ENCODE measurements at regions not wholly inside any gene's neighbourhood (a gene's known extent, or its start where the extent isn't known, plus 50 kb on each side); places are given as distances from the start of the nearest gene placed in this dataset.

DNA sequence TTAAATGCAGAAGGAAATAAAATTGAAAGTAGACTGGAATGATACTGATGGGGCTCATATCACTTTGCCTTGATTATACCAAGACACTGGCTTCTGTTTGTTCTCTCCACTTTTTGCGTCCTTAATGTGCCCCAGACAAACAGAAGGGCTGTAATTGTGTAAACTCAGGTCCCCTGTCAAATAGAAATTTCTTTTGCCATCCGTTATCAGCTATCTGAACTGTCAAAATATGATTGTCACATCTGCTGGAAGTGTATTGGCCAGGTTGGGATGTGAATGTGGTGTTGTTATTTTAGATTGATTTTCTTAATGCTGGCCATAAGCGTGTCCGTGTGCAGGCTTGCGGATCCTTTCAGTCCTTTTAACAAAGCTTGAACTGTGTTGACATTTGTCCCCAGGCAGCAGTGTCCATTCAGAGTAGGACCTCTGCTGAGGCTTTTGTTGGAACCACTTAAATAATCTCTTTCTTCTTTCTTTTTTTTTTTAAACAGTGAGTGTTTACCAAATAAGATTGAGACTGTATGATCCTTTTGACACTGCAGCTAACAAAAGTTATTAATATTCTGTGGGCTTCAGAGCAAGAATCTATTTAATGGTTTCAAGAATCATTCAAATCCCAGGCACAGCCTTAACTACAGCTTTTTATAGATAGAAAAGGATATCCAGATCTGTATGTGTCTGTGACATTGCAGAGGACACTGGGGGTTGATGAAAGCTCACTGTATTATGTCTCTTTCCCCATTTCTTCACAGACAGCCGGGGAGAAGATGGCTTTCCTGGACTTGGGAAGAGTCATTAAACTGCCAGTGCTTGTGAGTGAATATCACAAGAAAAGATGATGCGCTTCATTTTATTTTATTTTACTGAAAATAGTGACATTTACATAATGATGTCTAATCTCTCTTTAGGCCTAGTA is 171.7 kb downstream of the ZNF608 start:
- no peak for DNase-seq (ENCODE audit: low spot score)
- intact Hi-C loops (cut with DNase I), result no loop called here

DNA sequence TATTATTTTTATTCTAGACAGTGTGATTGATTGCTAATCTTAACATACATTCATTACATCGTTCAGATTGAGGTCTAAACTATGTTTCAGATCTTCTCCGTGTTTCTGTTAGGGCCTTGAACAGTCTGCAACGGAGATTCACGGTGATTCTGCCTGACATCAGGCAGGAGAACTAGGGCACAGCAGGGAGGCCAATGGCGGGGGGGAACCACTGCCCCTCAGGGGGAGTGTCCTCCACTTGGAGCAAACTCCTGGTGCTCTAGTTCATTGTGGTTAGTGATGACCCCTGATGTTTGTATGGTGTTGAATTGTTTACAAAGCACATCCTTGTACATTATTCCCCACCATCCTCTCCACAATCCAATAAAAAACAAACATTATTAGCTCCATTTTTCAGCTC is 173.5 kb downstream of the ZNF608 start:
- intact Hi-C loops (cut with DNase I), result no loop called here
- no peak for DNase-seq (ENCODE audit: low spot score)

DNA sequence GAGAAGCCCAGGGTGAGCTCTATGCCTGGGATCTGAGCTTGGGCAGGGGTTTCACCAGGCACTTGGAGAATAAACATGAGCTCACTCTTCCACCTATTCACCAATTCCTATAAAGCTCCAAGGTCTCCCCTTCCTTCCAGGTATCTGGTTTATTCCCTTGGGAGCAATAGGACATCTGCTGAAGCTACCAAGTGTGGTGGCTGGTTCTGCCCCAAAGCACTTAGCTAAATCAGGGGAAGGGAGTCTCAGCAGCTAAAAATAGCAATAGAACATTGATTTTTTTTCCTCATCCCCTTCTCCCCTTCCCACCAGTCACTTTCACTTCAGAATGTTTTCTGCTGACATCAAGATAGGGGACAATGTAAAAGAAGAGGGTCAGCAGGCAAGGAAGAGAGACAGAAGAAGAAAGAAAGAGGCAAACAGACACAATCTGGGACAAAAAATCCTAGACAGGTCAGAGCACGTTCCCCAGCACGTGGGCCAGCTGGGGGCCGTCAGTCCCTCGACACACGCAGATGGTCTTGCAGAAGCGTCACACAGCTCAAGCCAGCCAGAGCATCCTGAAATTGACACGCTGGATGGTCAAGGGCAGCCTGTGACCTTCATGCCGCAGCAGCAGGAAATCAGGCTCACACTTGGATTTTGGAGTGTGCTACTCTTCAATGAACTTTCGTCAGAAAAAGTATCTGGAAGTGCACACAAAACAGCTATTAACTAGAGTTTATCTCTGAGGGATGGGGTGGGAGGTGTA is 176.0 kb downstream of the ZNF608 start:
- no peak for DNase-seq (ENCODE audit: low spot score)
- intact Hi-C loops (cut with DNase I), result no loop called here

- intact Hi-C loops (cut with DNase I), result no loop called here
- DNase-seq (ENCODE audit: low spot score), result no peak
Observed at GRCh38 chr5:124566875-124567450, 179.5 kb downstream of the ZNF608 start.

DNA sequence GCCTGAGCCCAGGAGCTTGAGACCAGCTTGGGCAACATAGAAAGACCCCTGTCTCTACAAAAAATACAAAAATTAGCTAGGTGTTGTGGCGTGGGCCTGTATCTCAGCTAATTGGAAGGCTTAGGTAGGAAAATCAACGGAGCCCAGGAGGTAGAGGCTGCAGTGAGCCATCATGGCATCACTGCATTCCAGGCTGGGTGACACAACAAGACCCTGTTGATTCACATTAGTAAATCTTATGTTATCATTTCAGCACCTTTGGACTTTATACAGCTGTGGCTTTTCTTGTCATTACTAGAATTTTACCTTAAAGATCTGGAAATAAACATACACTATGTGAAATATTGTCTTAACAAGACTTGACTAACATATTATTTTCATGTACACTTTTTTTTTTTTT is 185.0 kb downstream of the ZNF608 start:
- DNase-seq (ENCODE audit: low spot score), result no peak
- intact Hi-C loops (cut with DNase I), result no loop called here

DNA sequence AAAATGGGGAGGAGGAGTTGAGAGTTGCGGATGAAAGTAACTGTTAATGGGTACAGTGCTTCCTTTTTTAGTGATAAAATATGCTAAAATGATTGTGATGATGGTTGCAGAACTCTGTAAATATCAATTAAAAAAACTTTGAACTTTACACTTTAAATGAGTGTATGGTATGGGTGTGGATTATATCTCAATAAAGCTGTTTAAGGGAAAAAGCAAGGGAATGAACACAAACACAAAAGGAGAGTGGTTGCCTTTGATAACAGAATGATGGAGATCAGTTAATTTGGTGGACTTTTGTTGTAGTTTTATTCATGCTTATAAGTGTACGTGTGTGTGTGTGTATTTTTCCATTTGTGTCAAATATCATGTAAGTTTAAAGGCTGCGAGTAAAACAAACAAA is 186.1 kb downstream of the ZNF608 start:
- intact Hi-C loops (cut with DNase I), result no loop called here
- DNase-seq (ENCODE audit: low spot score), result no peak

DNA sequence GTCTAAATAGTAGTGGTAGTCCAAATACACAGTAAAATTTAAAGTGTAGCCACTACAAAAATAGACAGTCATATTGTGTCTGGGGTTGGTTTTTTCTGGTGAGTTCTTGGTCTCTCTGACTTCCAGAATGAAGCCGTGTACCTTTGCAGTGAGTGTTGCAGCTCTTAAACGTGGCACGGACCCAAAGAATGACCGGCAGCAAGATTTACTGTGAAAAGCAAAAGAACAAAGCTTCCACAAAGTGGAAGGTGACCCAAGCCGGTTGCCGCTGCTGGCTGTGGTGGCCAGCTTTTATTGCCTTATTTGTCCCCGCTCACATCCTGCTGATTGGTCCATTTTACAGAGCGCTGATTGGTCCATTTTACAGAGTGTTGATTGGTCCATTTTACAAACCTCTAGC is 188.7 kb downstream of the ZNF608 start:
- intact Hi-C loops (cut with DNase I), result no loop called here
- DNase-seq (ENCODE audit: low spot score), result no peak

GRCh38 chr5:124554746-124555578 is 191.5 kb downstream of the ZNF608 start:
- DNase-seq (ENCODE audit: low spot score), result no peak
- intact Hi-C loops (cut with DNase I), result no loop called here

GRCh38 chr5:124553911-124554310 is 192.5 kb downstream of the ZNF608 start:
- no peak for DNase-seq (ENCODE audit: low spot score)
- intact Hi-C loops (cut with DNase I), result no loop called here

DNA sequence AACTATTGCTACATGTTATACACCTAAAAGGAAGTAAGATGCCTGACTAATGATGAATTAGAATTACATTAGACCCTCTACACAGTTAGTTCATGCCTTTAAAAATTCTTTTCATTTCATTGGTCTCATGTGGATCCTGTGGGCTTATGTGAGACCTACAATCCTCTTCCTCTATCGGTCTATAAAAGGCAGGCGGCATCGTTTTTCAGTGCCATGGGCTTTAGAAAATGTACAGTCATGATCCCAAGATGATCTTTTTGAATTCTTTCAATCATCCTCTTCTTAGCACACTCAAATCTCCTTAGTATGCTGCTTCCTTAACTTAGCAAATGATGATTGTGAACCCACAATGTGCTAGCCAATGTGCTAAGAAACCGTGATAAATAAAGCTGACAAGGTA is 193.9 kb downstream of the ZNF608 start:
- intact Hi-C loops (cut with DNase I), result no loop called here
- DNase-seq (ENCODE audit: low spot score), result no peak

GRCh38 chr5:124551939-124552279 is 194.5 kb downstream of the ZNF608 start:
- intact Hi-C loops (cut with DNase I), result no loop called here
- DNase-seq (ENCODE audit: low spot score), result no peak

DNA sequence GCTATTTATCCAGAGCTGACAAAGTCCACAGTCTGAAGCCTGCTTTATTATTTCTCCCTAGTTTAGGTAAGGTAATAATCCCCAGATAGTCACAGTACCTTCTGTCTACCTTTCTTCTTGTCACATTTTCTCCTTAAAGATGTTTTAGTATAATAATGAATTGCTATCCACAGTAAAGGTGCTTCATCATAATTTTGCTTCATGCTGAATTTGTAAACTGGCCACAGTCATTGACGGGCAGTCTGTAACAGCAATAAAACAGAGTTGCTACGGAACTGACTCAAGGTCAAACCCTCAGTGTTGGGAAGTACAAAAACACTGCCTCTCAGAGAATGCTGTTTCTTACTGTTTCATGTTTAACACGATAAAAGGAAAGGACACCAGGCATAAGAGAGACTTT is 195.7 kb downstream of the ZNF608 start:
- intact Hi-C loops (cut with DNase I), result no loop called here
- DNase-seq (ENCODE audit: low spot score), result no peak

- no peak for DNase-seq (ENCODE audit: low spot score)
- intact Hi-C loops (cut with DNase I), result no loop called here
Observed at GRCh38 chr5:124549891-124550436, 196.5 kb downstream of the ZNF608 start.

DNA sequence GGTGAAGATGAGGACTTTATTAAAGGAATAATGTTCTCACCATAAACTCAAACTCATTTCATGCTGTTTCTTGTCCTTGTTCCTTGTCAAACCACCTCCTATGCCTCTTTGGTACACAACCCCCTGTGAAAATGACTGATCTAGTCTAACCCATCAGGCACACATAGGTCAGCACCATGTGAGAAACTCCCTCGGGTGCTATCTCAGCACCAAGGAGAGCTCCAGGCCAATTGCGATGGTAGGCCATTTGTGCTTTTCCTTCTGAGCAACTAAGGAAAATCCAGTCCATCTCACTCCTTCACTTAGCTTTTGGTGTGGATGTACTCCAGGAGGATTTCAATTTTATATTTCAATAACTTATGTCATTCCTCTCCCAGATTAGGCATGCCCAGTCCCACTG is 199.8 kb downstream of the ZNF608 start:
- no peak for DNase-seq (ENCODE audit: low spot score)
- intact Hi-C loops (cut with DNase I), result no loop called here

- intact Hi-C loops (cut with DNase I), result loop anchor here (5.0 kb wide), 1 partner anchor 58 kb away; no protein-coding TSS in a partner anchor
- no peak for DNase-seq (ENCODE audit: low spot score)
Observed at GRCh38 chr5:124544366-124545055, 201.9 kb downstream of the ZNF608 start.

GRCh38 chr5:124538931-124539330 is 207.5 kb downstream of the ZNF608 start:
- DNase-seq (ENCODE audit: low spot score), result no peak
- intact Hi-C loops (cut with DNase I), result loop anchor here (5.0 to 10.0 kb wide), 3 partner anchors 113 to 366 kb away; no protein-coding TSS in a partner anchor

DNA sequence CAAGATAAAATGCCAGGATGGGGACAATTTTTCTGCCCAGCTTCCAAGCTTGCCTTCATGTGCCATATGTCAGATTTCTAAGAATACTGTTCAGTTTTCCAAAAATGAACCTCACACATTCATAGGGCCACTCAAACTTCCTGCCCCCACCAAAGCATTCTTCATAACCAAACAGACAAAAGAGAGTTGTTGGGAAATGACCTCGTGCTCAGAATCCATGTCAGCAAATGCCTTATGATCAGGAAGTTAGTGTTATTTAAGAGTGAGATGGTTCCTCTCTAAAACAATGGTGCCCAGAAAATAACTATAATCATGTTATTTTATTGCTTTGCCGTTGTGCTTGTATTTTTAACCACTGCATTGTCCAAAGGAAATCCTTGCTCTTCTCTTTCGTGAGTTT is 208.2 kb downstream of the ZNF608 start:
- intact Hi-C loops (cut with DNase I), result loop anchor here (5.0 to 10.0 kb wide), 3 partner anchors 114 to 367 kb away; no protein-coding TSS in a partner anchor
- no peak for DNase-seq (ENCODE audit: low spot score)

DNA sequence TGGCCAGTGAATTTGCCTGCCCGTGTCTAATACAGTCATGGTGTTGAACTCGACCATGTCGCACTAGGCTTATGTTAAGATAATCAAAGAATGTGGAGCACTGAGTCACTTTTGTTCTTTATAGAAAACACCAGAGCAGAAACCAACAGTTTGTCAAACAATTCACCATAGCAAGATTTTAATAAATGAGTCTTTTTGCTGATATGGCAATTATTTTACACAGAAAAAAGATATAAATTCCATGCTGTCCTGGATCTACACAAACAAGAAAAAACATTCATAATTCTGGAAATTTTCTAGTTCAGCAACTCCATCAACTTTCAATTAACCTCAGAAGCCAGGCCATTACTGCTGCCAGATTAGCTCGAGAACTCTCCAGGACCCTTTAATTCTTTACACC is 208.9 kb downstream of the ZNF608 start:
- intact Hi-C loops (cut with DNase I), result loop anchor here (2.0 to 10.0 kb wide), 4 partner anchors 115 to 367 kb away; partner anchors contain the start of gene ZNF608

GRCh38 chr5:124537107-124537506 is 209.3 kb downstream of the ZNF608 start:
- DNase-seq (ENCODE audit: low spot score), result no peak
- intact Hi-C loops (cut with DNase I), result loop anchor here (2.0 to 10.0 kb wide), 4 partner anchors 115 to 368 kb away; partner anchors contain the start of gene ZNF608

More for the DNA sequence above, 208.9 kb downstream of the ZNF608 start:
- DNase-seq (ENCODE audit: low spot score), result no peak

Measured in cardiac septum (tissue), 1 donor.